DMS 273 (cell line): ENCODE measurements at regions not wholly inside any gene's neighbourhood (a gene's known extent, or its start where the extent isn't known, plus 50 kb on each side); places are given as distances from the start of the nearest gene placed in this dataset.

Source experiments
- DNase-seq: peaks from one replicate; lab custom pipeline; 2025; ENCODE audit not compliant: unreplicated experiment; lab: John Stamatoyannopoulos, UW

DNA sequence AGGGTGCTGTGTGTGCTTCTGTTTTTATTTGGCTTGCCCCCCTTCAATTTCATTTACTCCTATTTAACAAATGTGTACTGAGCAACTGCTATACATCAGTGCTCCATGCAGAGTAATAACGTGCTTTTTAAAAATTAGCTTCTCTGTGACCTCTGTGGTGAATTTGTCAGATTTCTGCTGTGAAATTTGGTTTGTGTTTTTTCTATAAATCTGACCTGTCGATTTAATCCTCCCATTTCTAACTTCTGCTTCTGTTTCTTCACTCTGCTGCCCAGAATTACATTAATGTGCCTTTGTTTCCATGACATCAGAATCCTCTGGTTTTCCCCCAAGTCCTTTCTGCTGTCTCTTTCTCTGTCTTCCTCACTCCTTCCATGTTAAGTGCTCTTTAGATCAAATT, 123.8 kb upstream of the CACNA2D1 start:
- DNase-seq, result peak; percentile 50

DNA sequence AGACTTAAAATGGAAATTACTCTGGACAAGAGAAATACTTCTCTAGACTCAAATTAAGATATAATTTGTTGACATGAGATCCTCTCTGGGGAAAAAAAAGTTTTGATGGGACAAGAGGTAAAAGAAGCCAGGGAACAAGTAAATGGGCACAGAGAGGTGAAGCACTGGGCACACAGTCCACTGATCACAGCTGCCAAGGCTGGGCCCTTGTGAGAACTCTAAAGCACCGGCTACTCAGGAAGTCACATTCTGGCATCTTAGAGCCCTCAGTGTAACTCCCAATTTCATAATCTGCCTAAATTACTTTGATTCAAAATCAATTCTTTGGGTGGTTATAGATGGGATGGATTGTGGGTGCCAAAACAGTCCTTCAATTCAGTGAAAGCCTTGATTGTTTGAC, 123.2 kb upstream of the CACNA2D1 start:
- DNase-seq, result peak; percentile 88

DNA sequence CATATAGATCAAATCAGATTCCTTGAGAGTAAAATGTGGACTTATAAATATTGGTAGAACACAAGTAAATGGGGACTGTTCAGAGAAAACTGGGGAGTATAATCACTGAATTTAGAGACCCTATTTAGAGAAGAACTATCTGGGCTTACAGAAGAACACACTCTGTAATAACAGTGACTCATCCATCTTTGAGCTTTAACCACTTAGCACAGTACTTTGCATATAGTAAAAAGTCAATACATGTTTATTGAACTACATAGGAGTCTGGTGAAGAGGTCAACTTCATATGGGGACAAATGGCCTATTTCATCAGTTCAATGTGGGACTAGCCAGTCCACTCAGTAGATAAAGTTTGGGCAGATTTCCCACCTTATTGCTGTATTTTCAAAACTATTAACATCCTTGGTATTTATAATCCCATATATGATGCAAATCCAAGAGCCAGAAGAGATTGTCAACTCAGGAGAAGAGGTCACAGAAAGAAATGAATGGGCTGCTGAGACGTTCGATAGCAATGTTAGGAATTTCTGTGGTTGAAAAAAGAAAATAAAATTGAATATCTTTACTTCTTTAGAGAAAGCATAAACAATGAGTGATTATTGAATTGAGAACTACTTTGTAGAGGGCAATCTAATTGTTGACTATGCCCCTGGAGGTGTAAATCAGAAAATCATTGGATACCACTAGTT, 119.3 kb upstream of the CACNA2D1 start:
- peak; percentile 24 for DNase-seq

DNA sequence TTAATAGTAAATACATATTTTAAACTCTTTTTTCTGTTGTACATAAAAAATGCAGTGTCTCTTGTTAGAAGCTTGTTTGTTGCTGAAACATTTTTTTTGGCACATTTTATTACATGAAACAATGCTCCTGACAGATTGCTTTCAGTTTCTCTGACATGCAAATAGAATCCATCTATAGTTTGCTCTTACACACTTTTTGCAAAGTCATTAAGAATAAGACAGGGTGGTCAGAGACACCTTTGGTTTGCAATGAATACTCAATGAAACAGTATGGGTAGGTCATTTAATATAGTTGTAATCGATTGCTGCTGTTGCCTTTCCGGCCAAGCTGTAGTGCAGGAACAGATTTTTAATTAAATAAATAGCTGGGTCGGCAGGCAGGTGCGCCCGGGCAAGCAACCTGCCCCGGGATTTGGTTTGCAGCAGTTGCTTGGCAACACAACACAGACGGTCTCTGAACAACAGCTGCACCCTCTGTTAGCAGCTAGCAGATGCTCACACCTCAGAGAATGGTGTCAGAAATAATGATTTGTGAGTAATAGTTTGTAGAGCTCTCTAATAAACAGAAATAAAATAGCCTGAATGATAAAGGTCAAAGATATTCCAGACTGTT, 115.7 kb upstream of the CACNA2D1 start:
- DNase-seq, result peak; percentile 98

DNA sequence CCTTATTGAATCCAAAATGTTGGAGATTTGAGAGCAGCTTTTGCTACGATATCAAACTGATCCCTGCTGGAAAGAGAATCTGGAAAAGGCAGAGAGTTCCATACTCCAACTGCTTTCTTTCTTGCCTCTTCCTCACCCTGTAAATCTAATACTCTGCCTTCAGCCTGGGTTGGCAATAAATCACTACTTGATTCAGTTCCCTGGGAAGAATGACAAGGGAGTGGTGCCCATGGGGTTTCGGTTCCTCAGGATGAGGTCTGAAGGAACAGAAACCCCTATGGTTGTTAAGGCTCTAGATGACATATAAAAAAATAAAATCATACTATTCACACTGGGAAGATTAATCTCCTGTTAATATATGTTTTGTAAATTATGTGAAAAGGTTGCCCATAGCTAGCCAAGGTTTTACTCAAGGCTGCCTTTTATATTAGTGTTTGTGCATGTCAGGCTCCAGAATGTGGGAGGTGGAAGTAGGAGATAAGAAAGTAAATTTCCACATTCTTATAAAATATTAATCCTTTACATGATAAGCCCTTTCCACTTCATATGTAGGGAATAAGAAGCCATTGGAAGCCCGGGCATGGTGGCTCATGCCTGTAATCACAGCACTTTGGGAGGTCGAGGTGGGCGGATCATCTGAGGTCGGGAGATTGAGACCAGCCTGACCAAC, 106.2 kb upstream of the CACNA2D1 start:
- DNase-seq, result peak; percentile 39

DNA sequence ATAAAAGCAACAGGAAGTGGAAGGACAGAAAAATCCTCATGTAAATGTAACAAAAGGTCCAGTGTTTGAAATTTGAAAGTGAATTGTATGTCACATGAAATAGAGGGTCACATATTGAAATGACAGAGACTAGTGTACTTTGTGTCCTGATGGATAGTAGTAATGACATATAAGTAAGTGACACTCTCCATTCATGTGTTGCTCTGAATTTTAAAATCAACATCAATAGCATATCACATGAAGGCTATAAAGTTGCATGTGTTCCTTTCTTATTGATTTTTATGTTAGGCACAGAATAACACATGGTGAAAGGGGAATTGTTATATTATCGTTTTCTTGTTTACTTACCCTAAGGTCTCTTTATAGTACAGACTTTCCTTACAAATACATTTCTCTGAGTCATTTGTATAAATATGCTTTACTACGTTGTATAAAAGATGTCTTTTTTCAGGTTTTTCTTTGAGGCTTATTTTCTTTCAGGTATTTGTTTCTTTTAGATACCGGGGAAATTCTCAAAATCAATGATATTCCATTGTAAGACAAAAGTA, 104.6 kb upstream of the CACNA2D1 start:
- DNase-seq, result no peak

DNA sequence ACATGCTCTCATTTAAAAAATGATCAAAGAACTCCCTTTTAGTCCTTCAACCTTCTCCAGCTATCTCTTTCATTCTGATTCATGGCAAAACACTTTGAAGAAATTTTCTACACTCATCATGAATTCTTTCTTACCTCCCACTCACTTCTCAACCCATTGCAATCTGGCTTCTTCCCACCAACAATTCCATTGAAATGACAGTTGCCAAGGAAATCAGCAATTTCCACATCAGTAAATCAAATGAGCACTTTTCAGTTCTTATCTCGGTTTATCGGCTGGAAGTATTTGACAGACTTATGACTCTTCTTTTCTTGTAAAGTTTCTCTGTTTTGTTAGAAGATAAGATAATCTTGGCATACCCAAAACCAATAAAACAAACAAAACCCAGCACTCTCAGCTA, 99.1 kb upstream of the CACNA2D1 start:
- no peak for DNase-seq

DNA sequence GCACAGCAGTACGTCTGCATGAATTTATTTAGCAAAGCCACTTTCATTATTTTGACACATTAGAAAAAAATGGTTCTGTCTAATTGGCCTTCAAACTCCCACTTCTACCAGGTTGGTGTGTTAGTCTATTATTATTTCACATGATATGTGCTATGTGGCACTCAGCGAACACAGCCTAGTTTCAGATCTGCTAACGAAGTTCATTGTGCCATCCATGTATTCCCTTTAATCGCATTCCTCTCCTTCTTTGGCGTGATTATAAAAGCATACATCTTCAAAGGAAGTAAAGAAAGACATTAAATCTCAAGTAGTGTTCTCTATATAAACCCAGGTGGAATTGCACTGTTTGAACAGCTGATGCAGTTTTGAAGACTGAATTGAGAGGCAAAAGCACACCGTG, 96.4 kb upstream of the CACNA2D1 start:
- DNase-seq, result no peak

DNA sequence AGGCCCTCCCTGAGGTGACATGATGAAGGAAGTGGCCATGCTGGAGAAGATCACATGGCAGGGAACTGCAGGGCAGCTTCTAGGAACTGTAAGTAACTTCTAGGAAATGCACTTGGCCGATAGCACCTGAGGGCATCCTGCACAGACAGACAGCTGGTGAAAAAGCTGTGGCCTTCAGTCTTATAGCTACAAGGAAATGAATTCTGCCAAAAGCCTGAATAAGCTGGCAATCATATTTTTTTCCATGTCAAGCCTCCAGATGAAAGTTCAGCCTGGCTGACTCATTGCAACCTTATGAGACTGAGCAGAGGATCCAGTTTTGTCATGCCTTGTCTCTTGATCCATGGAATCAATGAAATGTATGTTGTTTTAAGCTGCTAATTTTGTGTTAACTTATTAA, 91.1 kb upstream of the CACNA2D1 start:
- peak; percentile 18 for DNase-seq

DNA sequence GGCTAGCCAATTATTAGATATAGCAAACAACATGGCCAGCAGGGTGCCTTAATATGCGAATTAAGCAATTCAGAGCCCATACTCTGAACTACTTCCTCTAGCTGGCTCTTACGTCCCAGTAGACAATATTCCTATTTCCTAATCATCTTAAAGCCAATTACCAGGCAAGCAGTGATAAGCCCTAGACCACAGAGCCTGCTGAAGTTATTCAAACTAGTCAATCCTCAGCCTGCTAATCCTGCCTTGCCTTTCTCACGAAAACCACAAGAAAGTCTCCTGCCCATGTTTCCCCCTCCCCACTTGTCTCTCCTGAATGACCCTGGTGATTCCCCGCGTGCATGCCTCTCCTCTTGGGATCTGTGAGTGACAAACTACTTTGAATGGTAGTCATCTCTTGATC, 86.8 kb upstream of the CACNA2D1 start:
- no peak for DNase-seq

DNA sequence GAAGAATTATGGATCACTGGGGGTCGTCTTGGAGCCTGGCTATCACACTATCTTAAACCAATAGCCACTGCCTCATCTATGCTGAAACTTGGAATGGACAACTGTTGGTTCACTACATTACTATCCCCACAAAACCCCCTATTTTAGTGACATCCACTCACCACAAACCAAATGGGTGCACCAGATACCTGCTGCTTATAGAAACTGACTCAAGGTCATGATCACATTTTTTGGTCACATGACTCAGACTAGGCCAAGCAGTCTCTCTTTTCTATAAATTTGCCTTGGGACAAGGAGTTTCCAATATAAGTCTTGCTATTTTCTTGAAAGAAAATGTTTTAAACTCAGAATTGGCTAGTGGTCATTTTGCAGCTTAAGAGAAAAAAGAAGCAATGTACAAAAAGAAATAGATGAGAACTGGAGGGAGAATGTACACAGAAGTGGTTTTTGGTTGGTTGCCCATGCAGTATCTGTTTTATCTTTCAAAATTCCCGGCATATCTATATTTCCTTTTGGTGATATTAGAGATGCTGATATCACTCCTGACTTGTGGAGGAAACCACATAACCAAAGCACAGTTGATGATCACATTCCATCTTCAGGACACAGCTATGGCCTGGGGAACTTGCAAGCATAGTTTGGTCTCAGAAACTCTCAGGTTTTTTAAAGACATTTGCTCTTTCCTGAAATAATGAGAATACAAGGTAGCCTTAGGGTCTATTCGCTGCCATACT, 85.2 kb upstream of the CACNA2D1 start:
- DNase-seq, result no peak

DNA sequence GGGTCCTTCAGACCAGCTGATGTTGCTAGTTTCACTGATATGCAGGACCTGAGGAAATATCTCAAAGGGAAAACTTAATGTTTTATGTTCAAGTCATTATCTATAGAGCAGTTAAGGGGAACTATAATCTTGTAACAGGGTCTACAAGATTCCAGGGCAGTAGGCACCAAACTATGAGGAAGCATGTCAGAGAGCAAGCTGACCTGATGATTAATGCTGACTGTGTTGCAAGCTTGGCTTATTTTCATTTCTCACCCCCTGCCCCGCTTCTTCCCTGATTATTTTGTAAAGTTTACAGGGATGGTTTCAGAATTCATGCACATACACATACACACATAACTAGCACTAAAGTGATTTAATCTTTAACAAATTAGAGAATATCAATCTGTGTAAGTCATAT, 84.3 kb upstream of the CACNA2D1 start:
- no peak for DNase-seq

DNA sequence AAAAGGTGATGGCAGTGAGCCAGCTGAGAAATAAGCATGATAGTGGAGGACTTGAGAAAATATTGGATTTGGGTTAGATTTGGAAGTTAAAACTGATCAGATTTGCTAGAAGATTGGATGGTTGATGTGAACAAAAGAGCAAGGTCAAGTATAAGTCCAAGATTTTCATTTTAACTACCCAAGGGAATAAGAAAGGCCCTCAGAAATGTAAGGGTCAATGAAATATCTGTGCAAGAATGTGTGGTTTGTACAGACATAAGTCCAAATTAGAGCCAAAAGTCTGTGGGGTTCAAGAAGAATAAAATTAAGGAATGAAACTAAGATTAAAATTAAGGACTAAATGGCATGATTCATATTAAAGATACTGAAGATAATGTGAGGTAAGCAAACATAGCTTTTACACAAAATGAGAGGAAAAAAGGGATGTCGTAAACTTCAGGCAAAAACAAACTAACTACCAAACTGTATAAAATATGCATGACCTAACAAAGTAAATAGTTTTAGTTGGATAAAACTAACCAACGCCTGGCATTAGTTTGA, 78.4 kb upstream of the CACNA2D1 start:
- DNase-seq, result no peak

DNA sequence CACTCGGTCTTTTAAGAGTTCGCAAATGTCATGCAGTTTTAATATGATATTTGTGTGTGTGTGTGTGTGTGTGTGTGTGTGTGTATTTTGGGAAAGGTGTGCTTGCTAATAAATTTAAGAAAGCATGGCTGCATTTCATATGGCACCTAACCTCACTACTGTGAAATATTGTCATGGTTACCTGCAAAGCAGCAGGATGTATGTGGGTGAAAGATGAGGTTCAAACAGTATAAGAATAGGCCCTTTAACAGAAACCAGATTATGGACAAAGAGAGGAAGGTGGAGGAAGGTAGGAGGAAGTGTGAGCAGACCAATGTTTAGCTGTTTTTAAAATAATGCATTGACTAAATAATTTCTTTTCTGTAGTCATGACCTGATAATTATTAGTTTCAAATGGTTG, 73.5 kb upstream of the CACNA2D1 start:
- DNase-seq, result no peak

DNA sequence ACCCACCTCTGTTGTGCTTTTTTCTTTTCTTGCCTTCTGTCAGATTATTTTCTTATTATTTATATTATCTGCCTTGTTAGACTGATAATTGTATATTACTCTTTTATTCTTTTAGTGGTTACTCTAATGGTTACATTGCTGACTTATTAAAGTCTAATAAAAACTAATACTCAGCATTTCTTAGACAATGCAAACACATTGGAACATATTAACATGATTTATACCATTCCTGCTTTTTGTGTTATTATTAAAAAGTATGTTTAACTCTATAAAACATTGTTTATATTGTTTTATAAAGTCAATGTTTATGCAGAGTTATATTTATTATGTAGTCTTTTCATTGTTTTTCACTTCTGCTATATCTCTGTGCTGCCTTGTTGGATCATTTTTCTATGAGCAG, 68.0 kb upstream of the CACNA2D1 start:
- no peak for DNase-seq

DNA sequence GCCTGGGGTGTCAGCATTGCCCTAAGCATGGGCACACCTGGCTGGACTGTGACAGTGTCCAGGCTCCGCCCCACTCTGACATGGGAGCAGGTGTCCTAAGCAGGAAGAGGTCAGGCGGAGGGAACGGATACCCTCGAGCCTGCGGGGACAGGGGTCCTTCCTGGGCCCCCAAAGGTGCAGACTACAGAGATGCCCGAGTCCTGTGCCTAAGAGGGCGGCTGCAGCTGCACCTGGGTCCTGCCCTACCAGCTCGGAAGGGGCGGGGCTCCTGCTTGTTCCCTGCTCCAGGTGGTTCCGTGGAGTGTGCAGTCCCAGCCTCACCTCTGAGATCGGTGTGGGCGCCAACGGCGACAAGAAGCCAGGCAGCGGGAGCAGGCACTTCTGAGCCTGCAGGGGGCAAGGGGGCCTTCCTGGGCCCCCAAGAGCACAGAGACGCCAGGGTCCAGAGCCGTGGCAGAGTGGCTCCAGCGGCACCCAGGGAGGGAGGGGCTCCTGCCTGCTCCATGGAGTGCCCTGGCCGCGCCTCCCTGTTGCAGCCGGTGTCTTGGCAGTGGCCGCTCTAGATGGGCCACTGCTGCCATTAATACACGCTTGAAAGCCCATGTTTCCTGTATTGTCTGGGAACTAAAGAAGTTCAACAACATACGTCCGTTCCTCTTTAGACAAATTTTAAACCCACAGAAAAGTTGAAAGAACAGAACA, 64.5 kb upstream of the CACNA2D1 start:
- no peak for DNase-seq

DNA sequence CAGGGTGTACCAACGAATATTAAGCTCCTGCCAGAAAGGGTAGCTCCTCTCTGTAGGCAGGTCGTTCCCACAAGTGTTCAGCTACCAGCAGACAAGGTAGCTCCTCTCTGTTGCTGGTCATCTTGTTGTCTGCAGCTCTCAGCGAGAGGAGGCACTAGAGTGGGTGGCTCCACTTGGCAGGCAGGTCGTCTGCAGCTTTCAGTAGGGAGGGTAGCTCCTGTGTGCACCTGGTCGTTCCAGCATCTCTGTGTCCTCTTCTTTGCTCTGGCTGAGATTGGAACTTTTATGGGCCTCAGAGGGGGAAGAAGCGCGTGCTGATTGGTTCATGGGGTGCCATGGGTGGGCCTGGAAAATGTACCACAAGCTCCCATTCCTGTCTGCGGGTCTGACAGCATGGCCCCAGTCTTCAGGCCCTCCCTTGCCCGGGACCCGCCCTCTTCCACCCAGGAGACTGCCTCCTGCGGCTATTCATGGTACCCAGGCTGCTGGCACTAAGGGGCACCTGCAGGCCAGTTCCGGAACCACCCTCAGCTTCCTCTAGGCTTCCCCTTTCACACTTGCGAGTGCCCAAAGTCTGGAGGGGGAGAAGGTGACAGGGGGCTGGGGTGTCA, 63.9 kb upstream of the CACNA2D1 start:
- no peak for DNase-seq

DNA sequence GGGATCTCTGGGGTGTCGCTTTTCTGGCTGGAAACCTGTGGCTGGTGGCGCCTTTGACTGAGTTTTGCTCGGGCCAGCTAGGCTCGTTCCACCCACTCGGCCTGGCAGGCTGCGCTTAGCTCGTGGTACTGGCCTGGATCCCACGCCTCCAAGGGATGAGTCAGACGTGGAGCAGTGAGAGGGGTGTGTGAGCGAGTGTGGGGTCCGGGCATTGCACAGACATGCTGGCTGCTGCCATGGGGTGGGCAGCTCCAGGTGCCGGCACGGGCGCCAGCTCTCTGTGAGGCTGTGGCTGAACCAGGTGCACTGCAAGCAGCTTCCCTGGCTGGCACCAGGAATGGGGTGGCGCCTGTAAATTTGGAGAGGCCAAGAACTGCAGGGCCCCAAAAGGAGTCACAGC, 63.1 kb upstream of the CACNA2D1 start:
- DNase-seq, result peak; percentile 28

DNA sequence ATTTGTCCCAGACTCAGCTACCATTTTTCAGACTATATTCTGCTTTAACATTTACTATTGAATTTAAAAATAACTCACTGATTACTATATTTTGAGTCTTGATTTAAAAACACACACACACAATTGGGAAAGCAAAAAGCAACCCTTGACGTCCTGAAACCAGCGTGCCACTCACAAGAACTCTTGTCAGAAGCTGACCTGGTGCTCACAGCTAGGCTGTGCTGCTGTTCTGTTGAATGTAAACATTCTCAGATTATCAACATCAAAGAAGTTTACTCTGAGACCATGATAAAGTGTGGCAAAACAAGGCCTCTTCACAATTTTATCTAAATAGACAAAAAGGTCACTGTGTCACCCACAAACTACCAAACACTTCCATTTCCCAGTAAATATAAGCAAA, 62.6 kb upstream of the CACNA2D1 start:
- DNase-seq, result peak; percentile 26

DNA sequence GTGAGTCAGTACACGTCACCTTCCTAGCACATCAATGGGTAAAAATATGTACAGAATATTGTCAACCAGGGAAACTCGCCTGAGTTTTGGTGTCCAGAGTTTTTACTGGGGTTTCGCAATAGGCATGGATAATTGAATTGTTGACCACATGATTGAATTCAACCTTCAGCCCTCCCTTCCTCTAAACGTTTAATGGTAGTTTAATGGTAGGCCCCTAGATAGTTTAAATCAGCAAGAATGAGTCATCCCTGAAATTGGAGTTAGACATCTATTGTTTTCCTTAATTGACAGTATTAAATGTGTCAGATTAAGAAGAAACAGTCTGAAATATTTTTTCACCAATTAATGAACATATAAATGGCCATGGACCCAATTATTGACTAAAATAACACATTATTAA, 57.8 kb upstream of the CACNA2D1 start:
- no peak for DNase-seq
